C4-2B (cell line): ENCODE measurements at regions not wholly inside any gene's neighbourhood (a gene's known extent, or its start where the extent isn't known, plus 50 kb on each side); places are given as distances from the start of the nearest gene placed in this dataset.

ENCODE experiments used
- H3K27ac ChIP-seq: fragments of 450-650 bp; 2 replicates; pipeline ENCODE4 v1.5.1; 2017
- ZFX ChIP-seq: fragments of 450-650 bp; IDR thresholded peaks from 2 replicates; pipeline ENCODE4 v1.6.1; 2017
- TF ChIP-seq, protein P1 (sequence below): fragments of 450-650 bp; conservative IDR thresholded peaks from 2 replicates; pipeline ENCODE4 v1.5.1; 2017; ENCODE audit warnings: mild to moderate bottlenecking

DNA sequence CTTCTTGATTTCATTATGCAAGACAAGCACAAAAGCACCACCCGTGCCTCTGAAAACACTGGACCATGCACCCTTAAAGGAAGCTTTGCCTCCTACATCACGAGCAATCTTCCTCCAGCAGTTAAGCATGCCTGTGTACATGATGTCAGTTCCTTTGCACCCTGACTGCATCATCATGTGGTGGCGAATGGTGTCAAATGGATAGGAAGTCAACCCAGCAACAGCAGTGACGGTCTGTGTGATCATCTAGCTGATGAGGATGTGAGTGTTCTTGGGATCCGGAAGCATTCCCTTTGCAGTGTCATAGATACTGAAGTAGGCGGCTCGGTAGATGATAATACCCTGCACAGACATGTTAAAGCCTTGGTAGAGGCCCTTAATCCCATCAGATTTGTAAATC, 240.7 kb upstream of the FAM98A start:
- H3K27ac ChIP-seq, result no peak overlapping the region
- TF ChIP-seq, protein P1, sequence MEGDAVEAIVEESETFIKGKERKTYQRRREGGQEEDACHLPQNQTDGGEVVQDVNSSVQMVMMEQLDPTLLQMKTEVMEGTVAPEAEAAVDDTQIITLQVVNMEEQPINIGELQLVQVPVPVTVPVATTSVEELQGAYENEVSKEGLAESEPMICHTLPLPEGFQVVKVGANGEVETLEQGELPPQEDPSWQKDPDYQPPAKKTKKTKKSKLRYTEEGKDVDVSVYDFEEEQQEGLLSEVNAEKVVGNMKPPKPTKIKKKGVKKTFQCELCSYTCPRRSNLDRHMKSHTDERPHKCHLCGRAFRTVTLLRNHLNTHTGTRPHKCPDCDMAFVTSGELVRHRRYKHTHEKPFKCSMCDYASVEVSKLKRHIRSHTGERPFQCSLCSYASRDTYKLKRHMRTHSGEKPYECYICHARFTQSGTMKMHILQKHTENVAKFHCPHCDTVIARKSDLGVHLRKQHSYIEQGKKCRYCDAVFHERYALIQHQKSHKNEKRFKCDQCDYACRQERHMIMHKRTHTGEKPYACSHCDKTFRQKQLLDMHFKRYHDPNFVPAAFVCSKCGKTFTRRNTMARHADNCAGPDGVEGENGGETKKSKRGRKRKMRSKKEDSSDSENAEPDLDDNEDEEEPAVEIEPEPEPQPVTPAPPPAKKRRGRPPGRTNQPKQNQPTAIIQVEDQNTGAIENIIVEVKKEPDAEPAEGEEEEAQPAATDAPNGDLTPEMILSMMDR, result no peak
- TF ChIP-seq ZFX, result no peak

DNA sequence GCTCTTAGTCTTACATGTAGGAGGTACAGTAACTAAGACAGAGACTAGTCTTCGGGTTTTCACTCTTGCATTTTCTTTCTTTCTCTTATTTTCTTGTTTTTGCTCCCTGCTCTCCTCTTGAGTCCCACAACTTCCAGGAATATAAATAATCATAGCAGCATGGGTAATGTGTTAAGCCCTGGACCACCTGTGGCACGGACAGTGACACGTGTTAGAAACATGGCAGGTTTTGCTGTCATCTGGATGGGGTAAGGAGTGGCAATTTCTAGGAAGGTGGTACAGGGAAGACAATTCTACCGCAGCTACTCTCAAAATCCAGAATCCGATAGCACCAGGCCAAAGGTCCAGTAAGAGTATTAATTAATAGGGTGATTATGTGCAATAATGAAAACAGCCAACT, 237.5 kb upstream of the FAM98A start:
- TF ChIP-seq, protein P1, result no peak
- TF ChIP-seq ZFX, result no peak
- H3K27ac ChIP-seq, result no peak overlapping the region

DNA sequence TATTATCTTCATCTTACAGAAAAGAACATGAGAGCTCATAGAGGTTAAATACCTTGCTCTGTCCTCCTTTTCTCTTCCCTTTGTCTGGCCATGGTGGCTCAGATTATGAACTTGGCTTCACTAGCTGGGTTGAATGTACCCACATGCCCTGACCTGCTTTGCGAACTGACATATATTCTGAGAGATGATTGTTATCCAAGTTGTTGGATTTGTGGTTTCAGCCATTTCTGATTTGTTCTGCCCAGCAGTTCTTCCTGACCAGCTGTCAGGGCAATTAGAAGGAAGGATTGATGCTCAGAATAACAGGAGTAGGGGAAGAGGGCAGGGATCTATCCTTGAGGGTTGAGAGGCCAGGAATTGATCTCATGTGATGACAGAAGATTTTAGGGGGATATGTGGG, 236.8 kb upstream of the FAM98A start:
- no peak overlapping the region for H3K27ac ChIP-seq
- TF ChIP-seq, protein P1, result no peak
- TF ChIP-seq ZFX, result no peak

DNA sequence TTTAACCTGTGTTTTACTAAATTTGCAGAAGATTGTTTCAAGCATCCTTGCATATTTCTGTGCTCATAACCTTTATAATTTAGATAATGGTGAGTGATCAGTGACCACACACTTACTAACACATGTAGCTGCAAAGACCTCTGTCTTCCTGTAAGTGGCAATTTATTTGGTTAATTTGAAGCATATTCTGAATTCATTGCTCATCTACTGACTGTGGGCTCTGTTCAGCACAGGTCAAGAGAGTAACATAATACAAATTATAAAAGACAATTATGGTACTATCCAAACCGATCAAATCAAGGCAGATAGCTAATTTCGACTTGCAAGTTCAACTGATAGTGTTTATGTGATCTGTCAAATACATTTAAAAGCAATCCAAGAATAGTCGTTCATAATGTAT, 223.9 kb upstream of the FAM98A start:
- TF ChIP-seq, protein P1, result no peak
- TF ChIP-seq ZFX, result no peak
- H3K27ac ChIP-seq, result no peak overlapping the region

DNA sequence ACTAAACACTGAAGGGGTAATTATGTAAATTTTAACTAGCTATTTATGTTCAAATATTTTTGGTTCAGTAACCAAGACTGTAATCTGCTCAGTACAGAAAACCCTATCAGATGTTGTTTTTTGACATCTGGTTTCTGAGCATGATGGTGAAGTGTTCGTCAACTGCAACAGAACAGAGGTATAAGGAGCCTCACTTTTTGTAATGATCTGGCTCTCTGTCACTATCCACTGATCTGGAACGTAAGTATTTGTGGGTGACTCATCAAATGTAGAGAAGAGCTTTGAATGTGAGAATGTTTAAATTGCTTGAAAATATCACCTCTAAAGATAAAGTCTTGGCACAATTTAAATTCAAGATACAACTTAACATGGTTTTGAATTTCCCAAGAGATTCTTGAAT, 213.6 kb upstream of the FAM98A start:
- no peak for TF ChIP-seq ZFX
- TF ChIP-seq, protein P1, result no peak

DNA sequence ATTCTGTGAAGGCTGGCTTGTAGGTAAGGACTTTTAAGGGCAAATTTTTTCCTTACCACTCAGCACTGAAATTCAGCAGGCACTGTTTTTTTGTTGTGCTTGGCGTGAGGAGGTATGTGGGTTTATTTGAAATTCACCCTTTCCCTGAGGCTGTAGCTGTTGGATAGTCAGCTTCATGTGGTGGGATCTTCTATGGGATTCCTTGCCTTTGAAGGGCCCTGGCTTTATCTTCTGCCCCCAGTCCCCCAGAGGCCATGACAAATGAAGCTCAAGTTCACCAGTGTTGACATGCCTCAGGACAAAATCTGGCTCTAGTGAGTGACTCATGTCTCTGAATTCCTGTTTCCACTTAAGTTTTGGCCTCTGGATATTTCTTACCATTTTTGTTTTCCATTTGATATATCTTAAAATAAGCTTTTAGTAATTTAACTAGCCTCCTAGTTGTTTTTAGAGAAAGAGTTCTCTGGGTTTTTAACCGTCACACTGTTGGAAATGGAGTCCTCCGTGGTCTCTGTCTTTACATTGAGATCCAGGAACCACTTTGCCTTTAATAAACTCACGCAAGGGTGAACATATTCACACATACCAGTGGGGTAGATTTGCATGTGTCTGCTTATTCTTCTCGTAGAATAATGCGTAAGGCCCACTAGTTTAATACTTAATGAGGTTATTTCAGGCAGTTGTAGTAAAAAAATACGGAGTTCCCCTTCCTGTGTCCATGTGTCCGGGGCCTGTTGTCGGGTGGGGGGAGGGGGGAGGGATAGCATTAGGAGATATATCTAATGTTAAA, 211.1 kb upstream of the FAM98A start:
- H3K27ac ChIP-seq, result no peak overlapping the region

More for the DNA sequence above, 213.6 kb upstream of the FAM98A start:
- H3K27ac ChIP-seq, result no peak overlapping the region

DNA sequence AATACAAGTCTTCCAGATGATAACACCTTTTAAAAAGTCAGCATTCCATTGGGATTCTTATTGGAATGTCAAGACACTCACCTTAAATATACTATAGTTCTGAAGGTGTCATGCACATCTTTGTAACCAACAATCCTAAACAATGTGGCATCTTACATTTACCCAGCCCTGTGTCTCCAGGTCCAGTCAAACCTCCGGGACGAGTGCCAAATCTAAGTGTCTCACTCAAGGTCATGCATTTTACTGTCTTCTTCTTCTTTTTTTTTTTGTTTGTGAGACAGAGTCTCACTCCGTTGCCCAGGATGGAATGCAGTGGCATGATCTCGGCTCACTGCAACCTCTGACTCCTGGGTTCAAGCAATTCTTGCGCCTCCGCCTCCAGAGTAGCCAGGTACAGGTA, 206.9 kb upstream of the FAM98A start:
- no peak for TF ChIP-seq ZFX
- TF ChIP-seq, protein P1, result no peak
- no peak overlapping the region for H3K27ac ChIP-seq

More for the DNA sequence above, 211.1 kb upstream of the FAM98A start:
- TF ChIP-seq, protein P1, result no peak
